HepG2 (cell line): ENCODE measurements at regions not wholly inside any gene's neighbourhood (a gene's known extent, or its start where the extent isn't known, plus 50 kb on each side); places are given as distances from the start of the nearest gene placed in this dataset.

Source experiments
- ATAC-seq: fragments of 200-7000 bp; cut with Tn5 transposase; 3 replicates; pipeline ENCODE4 v1.9.1; 2020; ENCODE audit warnings: mild to moderate bottlenecking, moderate library complexity
- BruUV-seq: library from RNA; stranded (reverse); fragments of 400-500 nt; replicated peaks from 2 replicates; lab custom pipeline; 2021; lab: Mats Ljungman, UMichigan
- CTCF ChIA-PET: fragments of 300-600 bp; formaldehyde crosslinking; extraction: SDS; loops from one replicate; lab custom pipeline; 2021; ENCODE audit warnings: low total read pairs, inconsistent platforms, low intra/inter-chr PET ratio; lab: Yijun Ruan, JAX
- POLR2A ChIA-PET: fragments of 350-600 bp; sonication (Branson Sonifier 250); formaldehyde crosslinking; loops from one replicate; lab custom pipeline; 2020; ENCODE audit warnings: antibody characterized with exemption, inconsistent platforms; lab: Yijun Ruan, JAX
- DNase-seq: peaks from one replicate; pipeline ENCODE4 v3.0.0-alpha.2; 2015; ENCODE audit warnings: low spot score
- FAIRE-seq: peaks from 3 replicates; lab custom pipeline; 2011; peaks lifted over from hg19 to GRCh38; lab: Jason Lieb, UNC
- H2AFZ ChIP-seq: one replicate; pipeline ENCODE4 v1.6.1; 2011; ENCODE audit warnings: low read length, inconsistent platforms
- H3K27ac ChIP-seq: fragments of 300-600 bp; 3 replicates; pipeline ENCODE4 v1.8.0; 2011; ENCODE audit warnings: mixed run types, mild to moderate bottlenecking, mixed read lengths, low read length, inconsistent platforms; ENCODE audit not compliant: insufficient read depth; ENCODE audit errors: extremely low read length
- H3K27me3 ChIP-seq, 2 experiments: fragments of 200-600 bp in 1 of 2; 2 replicates in 1 of 2; 3 replicates in 1 of 2; pipeline versions ENCODE4 v1.6.0 to v1.8.0; 2011; ENCODE audit warnings: low read length in 2 of 2, mild to moderate bottlenecking in 2 of 2, moderate library complexity in 2 of 2, inconsistent platforms in 1 of 2; ENCODE audit not compliant: insufficient read depth in 2 of 2, control insufficient read depth in 1 of 2
- H3K36me3 ChIP-seq, 2 experiments: fragments of 200-600 bp in 1 of 2; replicated peaks in 1 of 2; 2 replicates in 1 of 2; 3 replicates in 1 of 2; pipeline versions ENCODE4 v1.5.1 to v1.8.0; 2011; ENCODE audit warnings: low read length in 2 of 2, inconsistent platforms in 1 of 2; ENCODE audit not compliant: insufficient read depth in 2 of 2, control insufficient read depth in 1 of 2
- H3K4me1 ChIP-seq: 2 replicates; pipeline ENCODE4 v1.5.1; 2012; ENCODE audit warnings: low read length, inconsistent platforms; ENCODE audit not compliant: insufficient read depth
- H3K4me2 ChIP-seq: 2 replicates; pipeline ENCODE4 v1.6.0; 2011; ENCODE audit warnings: low read depth, low read length, inconsistent platforms
- H3K4me3 ChIP-seq, 3 experiments: fragments of 200-600 bp in 1 of 3; sonication (generic), shearing (Covaris generic) in 1 of 3; replicated peaks in 1 of 3; 2 replicates each; pipeline ENCODE4 v1.5.1; 2011 to 2016; ENCODE audit warnings: low read length in 3 of 3, inconsistent platforms in 2 of 3, low read depth in 2 of 3, mild to moderate bottlenecking in 2 of 3, control low read depth in 1 of 3, mixed read lengths in 1 of 3; ENCODE audit not compliant: insufficient read depth in 1 of 3
- H3K79me2 ChIP-seq: one replicate; pipeline ENCODE4 v1.6.1; 2011; ENCODE audit warnings: low read length, inconsistent platforms; ENCODE audit not compliant: insufficient read depth
- H3K9ac ChIP-seq: 2 replicates; pipeline ENCODE4 v1.6.0; 2011; ENCODE audit warnings: mild to moderate bottlenecking, low read depth, low read length, inconsistent platforms; ENCODE audit not compliant: insufficient read depth
- H3K9me3 ChIP-seq: 2 replicates; pipeline ENCODE4 v1.5.1; 2012; ENCODE audit warnings: mild to moderate bottlenecking, low read length
- H4K20me1 ChIP-seq: 2 replicates; pipeline ENCODE4 v1.6.0; 2011; ENCODE audit warnings: inconsistent platforms, mild to moderate bottlenecking, low read length, moderate library complexity; ENCODE audit not compliant: insufficient read depth
- MED8 ChIP-seq: sonication (generic); formaldehyde crosslinking; IDR thresholded peaks from 2 replicates; pipeline ENCODE4 v1.8.1; 2023; ENCODE audit warnings: mild to moderate bottlenecking, missing genetic modification reagents; ENCODE audit not compliant: insufficient replicate concordance
- SP2 ChIP-seq: sonication (generic); formaldehyde crosslinking; IDR thresholded peaks from 2 replicates; pipeline ENCODE4 v1.5.1; 2020; ENCODE audit warnings: mild to moderate bottlenecking, missing genetic modification reagents
- ZBTB33 ChIP-seq: sonication (generic); formaldehyde crosslinking; IDR thresholded peaks from 2 replicates; pipeline ENCODE4 v1.4.0; 2020; ENCODE audit warnings: missing genetic modification reagents
- WGBS: methylation state at CpG from one replicate; pipeline ENCODE4 v1.1.6; 2017; ENCODE audit warnings: low lambda C conversion rate; 5-methylcytosine and 5-hydroxymethylcytosine counted together
- in situ Hi-C: cut with HindIII; loops from 2 replicates; pipeline ENCODE4 v1.10.0; 2017; ENCODE audit warnings: low pct_unique_long_range_greater_than_20kb; ENCODE audit not compliant: extremely low pct_ligation_motif_present
- intact Hi-C: fragments of 100-400 bp; cut with micrococcal nuclease; formaldehyde crosslinking; loops from one replicate; pipeline ENCODE4 v1.10.0; 2022; ENCODE audit not compliant: unreplicated experiment

GRCh38 chr13:26966701-26967080 lies 204.9 kb downstream of the USP12 start:
- intact Hi-C loops (no loop called here), in situ Hi-C loops (loop anchor here (25.0 kb wide), 1 partner anchor 996 kb away; the partner anchor contains the start of gene CDX2)
- Histone ChIP-seq H3K27ac (no peak overlapping the region), H4K20me1 (no peaks in the 10 kb centered on the region), H3K4me1 (peaks cover 94% of the 10 kb centered on the region), H3K4me3 (no peak overlapping the region), H3K4me2 (no peak overlapping the region), H2AFZ (no peak overlapping the region), H3K36me3 (no peaks in the 10 kb centered on the region), H3K9me3 (no peaks in the 10 kb centered on the region), H3K9ac (no peak overlapping the region), H3K79me2 (no peaks in the 10 kb centered on the region), H3K27me3 (no peaks in the 10 kb centered on the region)
- CTCF ChIA-PET = no interaction called here
- BruUV-seq = no TSS peak
- 86% methylated on average over 4 of the region's 4 CpGs for WGBS
- POLR2A ChIA-PET = interaction anchor here (1.4 kb wide), 1 partner anchor 15 kb away, joined by 3 read pairs; no protein-coding TSS in a partner anchor
- TF ChIP-seq MED8 (CRISPR knock-in tag) = no peak
- 0 out of 2 replicates have a peak, but pooled peaks have one; percentile 19 for TF ChIP-seq ZBTB33
- ATAC-seq = no peak
- no peak for FAIRE-seq
- DNase-seq = no peak

GRCh38 chr13:26965952-26966700 lies 205.5 kb downstream of the USP12 start:
- H3K9ac ChIP-seq = no peak overlapping the region
- no peak overlapping the region for H3K27ac ChIP-seq
- no peak overlapping the region for H3K4me2 ChIP-seq
- CTCF ChIA-PET = no interaction called here
- H3K36me3 ChIP-seq = no peaks in the 10 kb centered on the region
- ATAC-seq (no peak), DNase-seq (no peak), FAIRE-seq (no peak)
- H3K27me3 ChIP-seq = no peaks in the 10 kb centered on the region
- H3K4me3 ChIP-seq = no peak overlapping the region
- POLR2A ChIA-PET = interaction anchor here (1.4 kb wide), 1 partner anchor 14 kb away, joined by 3 read pairs; no protein-coding TSS in a partner anchor
- peaks cover 94% of the 10 kb centered on the region for H3K4me1 ChIP-seq
- no peak overlapping the region for H2AFZ ChIP-seq
- TF ChIP-seq SP2 = no peak
- WGBS = 94% methylated on average over 21 of the region's 22 CpGs
- intact Hi-C loops = no loop called here
- no peaks in the 10 kb centered on the region for H3K79me2 ChIP-seq
- no peaks in the 10 kb centered on the region for H4K20me1 ChIP-seq
- no peaks in the 10 kb centered on the region for H3K9me3 ChIP-seq
- no TSS peak for BruUV-seq
- in situ Hi-C loops = loop anchor here (25.0 kb wide), 1 partner anchor 996 kb away; the partner anchor contains the start of gene CDX2
